ENCODE measurements at regions not wholly inside any gene's neighbourhood (a gene's known extent, or its start where the extent isn't known, plus 50 kb on each side); places are given as distances from the start of the nearest gene placed in this dataset.

- Mint-ChIP-seq H3K9me3 (peaks cover 18% of the 10 kb centered on the region), H3K27me3 (ENCODE audit: low read depth) (peaks cover 7% of the 10 kb centered on the region), H3K36me3 (ENCODE audit: low read depth) (peaks cover 8% of the 10 kb centered on the region), H3K27ac (peak overlapping the region in 1 of 3 experiments; percentile 76), H3K4me3 (no peak overlapping the region), H3K4me1 (peaks cover 23% of the 10 kb centered on the region)
- no peak for TF ChIP-seq CTCF (IDR thresholded peaks at IDR 0.05; ENCODE audit: unreplicated experiment in 3 of 3)
Measured at GRCh38 chr4:152211936-152212653, 323.8 kb downstream of the FBXW7 start.

- Mint-ChIP-seq H3K4me3 (no peak overlapping the region), H3K27ac (peak overlapping the region in 1 of 3 experiments; percentile 63), H3K27me3 (ENCODE audit: low read depth) (peaks cover 9% of the 10 kb centered on the region), H3K9me3 (peaks cover 12% of the 10 kb centered on the region), H3K4me1 (peaks cover 41% of the 10 kb centered on the region), H3K36me3 (ENCODE audit: low read depth) (peaks cover 8% of the 10 kb centered on the region)
- TF ChIP-seq CTCF (IDR thresholded peaks at IDR 0.05; ENCODE audit: unreplicated experiment in 3 of 3), result no peak
Measured at GRCh38 chr4:152209772-152210493, 326.0 kb downstream of the FBXW7 start.

GRCh38 chr4:152207378-152207720 lies 328.5 kb downstream of the FBXW7 start:
- H3K36me3 Mint-ChIP-seq (ENCODE audit: low read depth), result no peaks in the 10 kb centered on the region
- H3K27me3 Mint-ChIP-seq (ENCODE audit: low read depth), result peaks cover 5% of the 10 kb centered on the region
- peak overlapping the region in 2 of 3 experiments; percentile 50 to 64 for H3K4me3 Mint-ChIP-seq
- peaks cover 47% of the 10 kb centered on the region for H3K4me1 Mint-ChIP-seq
- H3K9me3 Mint-ChIP-seq, result peaks cover 3% of the 10 kb centered on the region
- no peak for TF ChIP-seq CTCF (IDR thresholded peaks at IDR 0.05; ENCODE audit: unreplicated experiment in 3 of 3)
- H3K27ac Mint-ChIP-seq, result peak overlapping the region; percentile 76 to 91 (median 84)

GRCh38 chr4:152206646-152207377 lies 329.1 kb downstream of the FBXW7 start:
- H3K4me1 Mint-ChIP-seq, result peaks cover 47% of the 10 kb centered on the region
- no peaks in the 10 kb centered on the region for H3K36me3 Mint-ChIP-seq (ENCODE audit: low read depth)
- no peak for TF ChIP-seq CTCF (IDR thresholded peaks at IDR 0.05; ENCODE audit: unreplicated experiment in 3 of 3)
- peak overlapping the region; percentile 76 to 91 (median 84) for H3K27ac Mint-ChIP-seq
- H3K9me3 Mint-ChIP-seq, result peaks cover 3% of the 10 kb centered on the region
- H3K27me3 Mint-ChIP-seq (ENCODE audit: low read depth), result peaks cover 5% of the 10 kb centered on the region
- H3K4me3 Mint-ChIP-seq, result peak overlapping the region in 2 of 3 experiments; percentile 50 to 64

GRCh38 chr4:152206185-152206584 lies 329.7 kb downstream of the FBXW7 start:
- Mint-ChIP-seq H3K36me3 (ENCODE audit: low read depth) (no peaks in the 10 kb centered on the region), H3K27ac (peak overlapping the region; percentile 50 to 85 (median 84)), H3K4me1 (peaks cover 47% of the 10 kb centered on the region), H3K27me3 (ENCODE audit: low read depth) (peaks cover 6% of the 10 kb centered on the region), H3K4me3 (peak overlapping the region in 1 of 3 experiments; percentile 13), H3K9me3 (peaks cover 3% of the 10 kb centered on the region)
- no peak for TF ChIP-seq CTCF (IDR thresholded peaks at IDR 0.05; ENCODE audit: unreplicated experiment in 3 of 3)

Data from nephron (organoid).